HG03460 (cell line): ENCODE measurements at regions not wholly inside any gene's neighbourhood (a gene's known extent, or its start where the extent isn't known, plus 50 kb on each side); places are given as distances from the start of the nearest gene placed in this dataset.
"Not testable (repeated sequence)": the region's sequence is repeated elsewhere in the genome, so short reads cannot be mapped to it uniquely, and the experiment has no call there.

ENCODE experiments used
- ATAC-seq: cut with Tn5 transposase; IDR thresholded peaks from one replicate; pipeline ENCODE4 v1.9.1; 2021; ENCODE audit not compliant: unreplicated experiment

DNA sequence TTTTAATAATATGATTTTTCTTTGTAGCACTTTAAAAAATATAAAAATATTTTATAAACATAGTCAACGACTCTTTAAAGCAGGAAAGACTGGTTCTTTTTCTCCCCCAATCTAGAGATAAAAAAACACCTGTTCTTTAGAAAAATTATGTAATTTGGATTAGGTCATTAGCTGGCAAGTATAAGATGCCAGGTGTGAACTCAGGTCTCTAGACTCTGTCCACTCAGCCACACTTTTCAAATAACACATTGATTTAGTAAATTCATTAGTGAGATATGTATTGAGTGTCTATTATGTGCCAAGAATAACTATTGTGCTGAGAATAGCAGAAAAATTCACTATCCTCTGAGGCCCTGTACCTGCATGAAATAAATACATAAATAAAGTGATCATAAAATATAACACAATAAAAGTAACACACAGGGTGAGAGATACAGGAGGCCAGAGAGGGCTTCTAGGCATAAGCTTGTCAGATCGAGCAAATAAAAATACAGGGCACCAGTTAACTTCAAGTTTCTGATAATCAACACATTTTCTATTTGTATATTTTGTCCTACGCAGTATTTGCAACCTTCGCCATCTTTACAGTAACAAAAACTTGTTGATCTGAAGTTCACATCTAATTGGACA, 867.1 kb upstream of the GBE1 start:
- ATAC-seq = no peak

- no peak for ATAC-seq
These were observed 866.3 kb upstream of the GBE1 start for GRCh38 chr3:82627733-82628132.

- not testable (repeated sequence) for ATAC-seq
These were observed 859.3 kb upstream of the GBE1 start for GRCh38 chr3:82620744-82621143.

- no peak for ATAC-seq
These were observed 857.1 kb upstream of the GBE1 start for GRCh38 chr3:82618594-82618993.

- no peak for ATAC-seq
These were observed 848.8 kb upstream of the GBE1 start for GRCh38 chr3:82610236-82610635.

GRCh38 chr3:82607391-82607790, 845.9 kb upstream of the GBE1 start:
- no peak for ATAC-seq

- no peak for ATAC-seq
These were observed 835.4 kb upstream of the GBE1 start for GRCh38 chr3:82596805-82597204.

GRCh38 chr3:82595530-82595929, 834.1 kb upstream of the GBE1 start:
- ATAC-seq = no peak

DNA sequence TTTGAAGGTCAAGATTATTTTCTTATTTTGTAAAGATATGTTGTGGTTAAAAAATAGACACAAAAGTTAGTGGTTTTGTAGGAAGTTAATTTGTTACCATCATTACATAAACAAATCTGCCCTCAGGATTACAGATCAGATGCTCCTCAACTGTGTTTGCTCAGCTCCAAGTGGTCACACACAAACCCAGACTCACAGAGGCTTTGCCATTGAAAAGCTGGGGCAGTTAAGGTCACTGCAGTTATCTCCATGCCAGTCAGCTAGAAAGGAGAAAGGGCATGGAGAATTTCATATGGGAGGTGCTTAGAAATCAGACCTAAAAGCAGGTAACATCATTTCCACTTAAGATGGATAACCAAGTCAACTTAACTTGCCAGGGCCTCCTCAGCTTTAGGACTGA, 825.7 kb upstream of the GBE1 start:
- no peak for ATAC-seq

GRCh38 chr3:82586414-82586813, 825.0 kb upstream of the GBE1 start:
- ATAC-seq = no peak

GRCh38 chr3:82586002-82586401, 824.6 kb upstream of the GBE1 start:
- not testable (repeated sequence) for ATAC-seq

DNA sequence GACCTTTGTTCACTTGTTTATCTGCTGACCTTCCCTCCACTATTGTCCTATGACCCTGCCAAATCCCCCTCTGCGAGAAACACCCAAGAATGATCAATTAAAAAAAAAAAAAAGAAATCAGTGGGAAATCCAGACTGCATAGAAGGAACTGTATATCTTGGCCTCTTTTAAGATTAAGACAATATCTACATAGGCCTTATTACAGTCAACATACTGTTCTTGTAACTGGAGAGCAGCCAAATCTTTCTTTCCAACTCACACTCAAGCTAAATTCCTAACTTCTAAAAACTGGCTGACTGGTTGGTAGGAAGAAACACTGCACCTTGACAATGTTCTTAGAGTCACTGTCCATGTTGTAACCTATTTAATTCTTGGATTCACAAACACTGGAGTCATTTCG, 824.1 kb upstream of the GBE1 start:
- ATAC-seq = not testable (repeated sequence)

DNA sequence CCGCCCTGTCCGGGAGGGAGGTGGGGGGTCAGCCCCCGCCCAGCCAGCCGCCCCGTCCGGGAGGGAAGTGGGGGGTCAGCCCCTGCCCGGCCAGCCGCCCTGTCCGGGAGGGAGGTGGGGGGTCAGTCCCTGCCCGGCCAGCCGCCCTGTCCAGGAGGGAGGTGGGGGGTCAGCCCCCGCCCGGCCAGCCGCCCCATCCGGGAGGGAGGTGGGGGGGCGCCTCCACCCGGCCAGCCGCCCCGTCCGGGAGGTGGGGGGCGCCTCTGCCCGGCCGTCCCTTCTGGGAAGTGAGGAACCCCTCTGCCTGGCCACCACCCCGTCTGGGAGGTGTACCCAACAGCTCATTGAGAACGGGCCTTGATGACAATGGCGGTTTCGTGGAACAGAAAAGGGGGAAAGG, 823.4 kb upstream of the GBE1 start:
- not testable (repeated sequence) for ATAC-seq

GRCh38 chr3:82584415-82584814, 823.0 kb upstream of the GBE1 start:
- not testable (repeated sequence) for ATAC-seq

DNA sequence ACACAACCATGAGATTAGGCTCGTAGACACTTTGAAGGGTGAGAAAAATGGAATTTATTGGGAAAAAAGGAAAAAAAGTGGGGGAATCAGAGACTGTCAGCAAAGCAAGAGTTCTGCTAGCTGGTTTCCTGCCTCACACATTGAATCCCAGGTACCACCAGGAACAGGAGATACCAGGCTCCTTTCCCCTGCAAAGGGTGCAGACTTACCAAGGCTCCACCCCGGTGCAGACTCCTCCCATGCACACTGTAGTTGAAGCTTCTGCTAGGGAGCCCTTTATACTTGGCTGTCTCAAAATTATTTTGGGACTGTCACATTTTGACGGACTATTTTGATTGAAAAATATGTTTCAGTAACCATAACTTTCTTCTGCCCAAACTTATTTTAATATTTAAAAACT, 819.9 kb upstream of the GBE1 start:
- ATAC-seq = no peak

- ATAC-seq = no peak
These were observed 811.3 kb upstream of the GBE1 start for GRCh38 chr3:82572721-82573120.

- ATAC-seq = no peak
These were observed 807.4 kb upstream of the GBE1 start for GRCh38 chr3:82568776-82569338.

DNA sequence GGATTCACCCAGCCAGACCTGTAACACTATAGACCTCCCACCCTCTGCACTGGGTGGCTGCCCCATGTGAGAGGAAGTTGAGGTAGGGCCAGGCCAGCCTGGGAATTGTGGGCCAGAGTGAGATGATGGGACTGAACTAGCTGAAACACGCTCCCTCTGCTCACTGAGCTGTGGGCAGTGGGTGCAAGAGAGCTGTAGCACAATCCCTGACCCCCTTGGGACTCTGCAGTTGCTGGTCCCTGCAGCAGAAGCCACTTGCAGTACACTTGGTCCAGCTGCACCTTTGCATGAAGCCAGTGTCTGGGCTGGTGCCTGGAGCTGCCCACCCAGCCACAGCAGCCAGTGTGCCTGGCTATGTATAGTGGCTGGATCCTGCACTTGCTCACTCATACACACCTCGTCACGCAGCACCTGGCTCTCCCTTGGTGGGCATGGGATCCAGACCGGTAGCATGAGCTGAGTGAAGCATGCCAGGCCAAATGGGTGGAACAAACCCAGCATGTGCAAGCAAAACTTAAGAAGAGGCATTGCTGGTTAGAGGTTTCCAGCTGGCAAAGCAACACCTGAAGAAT, 805.7 kb upstream of the GBE1 start:
- no peak for ATAC-seq

DNA sequence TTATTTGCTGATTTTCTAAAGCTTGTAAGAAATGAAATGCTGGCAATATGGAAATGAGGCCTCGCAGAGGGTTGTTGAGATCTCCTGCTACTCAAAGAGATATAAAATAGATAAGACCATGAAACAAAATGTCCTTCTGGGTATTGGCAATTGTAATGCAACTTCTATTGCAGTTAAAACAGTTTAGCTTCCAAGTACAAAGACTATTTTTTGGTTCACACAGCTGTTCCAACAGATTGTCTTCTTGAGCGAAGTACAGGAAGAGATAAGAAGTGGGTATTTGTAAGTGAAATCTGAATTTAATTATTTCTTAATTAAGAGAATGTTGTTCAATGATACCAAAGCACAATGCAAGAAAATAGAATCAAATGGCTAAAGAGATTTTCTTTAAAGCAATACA, 801.5 kb upstream of the GBE1 start:
- no peak for ATAC-seq

- no peak for ATAC-seq
These were observed 800.3 kb upstream of the GBE1 start for GRCh38 chr3:82561784-82562183.

- no peak for ATAC-seq
These were observed 796.6 kb upstream of the GBE1 start for GRCh38 chr3:82558081-82558480.

DNA sequence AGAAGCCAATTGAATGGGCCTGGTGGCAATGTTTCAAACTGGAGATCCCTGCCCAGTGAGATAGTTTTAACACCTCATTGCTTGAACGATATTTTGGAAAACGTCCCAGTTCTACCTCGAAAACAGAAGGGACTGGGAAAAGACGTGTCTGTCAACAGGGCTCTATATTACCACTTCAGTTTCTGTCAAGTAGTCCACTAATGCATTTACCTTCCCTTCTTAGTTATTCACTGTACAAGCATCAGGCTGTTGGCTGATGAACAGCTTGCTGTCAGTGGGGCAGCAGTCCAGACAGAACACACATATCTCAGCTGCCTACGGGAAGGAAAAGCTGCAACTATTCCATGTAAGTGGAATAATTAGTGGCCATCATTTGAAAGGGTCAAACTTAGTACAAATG, 794.7 kb upstream of the GBE1 start:
- no peak for ATAC-seq

DNA sequence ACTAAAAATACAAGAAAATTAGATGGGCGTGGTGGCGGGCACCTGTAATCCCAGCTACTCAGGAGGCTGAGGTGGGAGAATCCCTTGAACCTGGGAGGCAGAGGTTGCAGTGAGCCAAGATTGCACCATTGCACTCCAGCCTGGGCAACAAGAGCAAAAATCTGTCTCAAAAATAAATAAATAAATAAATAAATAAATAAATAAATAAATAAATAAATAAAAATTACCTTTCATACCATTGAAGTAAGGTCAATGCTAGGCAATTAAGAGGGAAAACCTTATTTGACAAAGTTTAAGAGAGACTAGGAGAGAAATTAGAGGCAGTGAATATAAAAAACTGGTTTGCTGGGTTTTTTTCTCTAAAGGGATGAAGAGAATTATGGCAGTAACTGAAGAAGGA, 781.1 kb upstream of the GBE1 start:
- ATAC-seq = not testable (repeated sequence)
